ENCODE measurements at regions not wholly inside any gene's neighbourhood (a gene's known extent, or its start where the extent isn't known, plus 50 kb on each side); places are given as distances from the start of the nearest gene placed in this dataset.

- no peak for DNase-seq
Measured at GRCh38 chr9:106796771-106797170, 66.2 kb upstream of the ZNF462 start.

GRCh38 chr9:106797299-106797698, 65.7 kb upstream of the ZNF462 start:
- DNase-seq = no peak

DNA sequence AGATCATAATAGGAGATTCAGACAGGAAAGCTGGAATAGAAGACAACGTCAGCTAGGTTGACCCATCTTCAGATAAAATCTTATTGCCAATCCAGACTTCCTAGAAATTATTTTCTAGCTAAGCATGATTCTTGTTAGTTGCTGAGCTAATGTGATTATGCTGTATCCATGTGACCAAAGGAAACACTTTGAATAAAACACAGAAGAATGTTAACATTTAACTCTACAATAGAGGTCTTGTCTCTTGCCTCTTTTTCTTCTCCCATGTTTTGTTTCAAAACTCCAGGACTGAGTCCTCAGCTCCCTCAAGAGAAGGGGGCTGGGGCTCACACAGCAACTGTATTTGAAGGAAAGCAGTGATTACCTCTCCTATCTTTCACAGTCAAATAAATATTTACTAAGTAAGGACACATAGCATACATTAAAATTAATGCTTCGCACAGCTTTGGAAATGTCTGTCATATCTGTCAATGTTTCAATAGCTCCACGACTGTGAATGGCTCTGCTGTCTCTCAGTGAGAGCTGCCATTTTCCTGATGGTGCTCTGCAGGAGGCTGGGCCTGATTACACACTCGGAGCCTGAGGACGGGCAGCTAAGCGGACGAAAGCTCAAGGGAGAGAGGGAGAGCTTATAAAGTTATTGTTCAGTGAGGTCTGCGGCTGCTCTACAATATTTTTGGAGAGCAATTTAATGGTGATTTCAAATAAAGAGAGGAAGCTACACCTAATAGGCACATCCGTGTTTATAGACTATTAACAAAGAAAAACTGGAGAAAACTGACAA, 64.8 kb upstream of the ZNF462 start:
- no peak for DNase-seq

DNA sequence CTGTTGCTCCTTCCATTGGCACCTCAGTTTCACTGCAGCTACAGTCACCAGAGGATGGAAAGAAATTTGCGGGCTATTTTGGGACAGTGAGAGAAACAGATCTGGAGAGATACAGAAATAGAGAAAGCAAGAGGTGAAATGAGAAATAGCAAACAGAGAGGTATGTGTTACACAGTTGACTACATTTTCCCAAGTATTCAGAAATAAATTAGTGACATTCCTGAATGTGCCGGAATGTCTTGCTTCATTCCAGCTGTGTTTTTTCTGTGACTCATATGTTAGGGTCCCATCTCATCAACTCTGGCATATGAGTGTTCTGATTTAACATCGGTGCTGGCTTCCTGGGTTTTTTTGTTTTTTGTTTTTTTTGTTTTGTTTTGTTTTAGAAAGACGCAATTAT, 63.8 kb upstream of the ZNF462 start:
- no peak for DNase-seq

GRCh38 chr9:106800701-106801270, 62.2 kb upstream of the ZNF462 start:
- DNase-seq = no peak

GRCh38 chr9:106801816-106802215, 61.1 kb upstream of the ZNF462 start:
- no peak for DNase-seq

Data from activated CD8-positive, alpha-beta memory T cell treated with anti-CD3 and anti-CD28 coated beads for 24 hours (primary cell).